Subcutaneous abdominal adipose tissue (tissue), 5 donors: ENCODE measurements at regions not wholly inside any gene's neighbourhood (a gene's known extent, or its start where the extent isn't known, plus 50 kb on each side); places are given as distances from the start of the nearest gene placed in this dataset.

Experiments
- H3K27ac ChIP-seq: one replicate; pipeline ENCODE4 v1.7.0; 2013; ENCODE audit warnings: low read depth, mild to moderate bottlenecking, inconsistent platforms, low read length, moderate library complexity
- H3K27me3 ChIP-seq, 5 donors: one replicate each; pipeline ENCODE4 v1.7.0; 2013; ENCODE audit warnings: low read length in 5 of 5, inconsistent platforms in 1 of 5; ENCODE audit not compliant: control insufficient read depth in 5 of 5, insufficient read depth in 4 of 5
- H3K36me3 ChIP-seq, 5 donors: one replicate each; pipeline ENCODE4 v1.7.0; 2013; ENCODE audit warnings: low read length in 5 of 5; ENCODE audit not compliant: control insufficient read depth in 5 of 5, insufficient read depth in 5 of 5
- H3K4me1 ChIP-seq, 5 donors: one replicate each; pipeline ENCODE4 v1.7.0; 2013; ENCODE audit warnings: low read length in 5 of 5, mild to moderate bottlenecking in 3 of 5, moderate library complexity in 1 of 5; ENCODE audit not compliant: control insufficient read depth in 5 of 5, insufficient read depth in 5 of 5
- H3K4me3 ChIP-seq, 5 donors: one replicate each; pipeline ENCODE4 v1.7.0; 2013; ENCODE audit warnings: low read length in 5 of 5, low read depth in 1 of 5
- H3K9ac ChIP-seq, 5 donors: one replicate each; pipeline ENCODE4 v1.7.0; 2013; ENCODE audit warnings: low read length in 5 of 5, mild to moderate bottlenecking in 4 of 5, moderate library complexity in 3 of 5
- H3K9me3 ChIP-seq, 5 donors: one replicate each; pipeline ENCODE4 v1.7.0; 2013; ENCODE audit warnings: low read length in 5 of 5; ENCODE audit not compliant: control insufficient read depth in 5 of 5
- donor health status: healthy.
- donor health status: healthy.
- donor health status: healthy.
- donor health status: healthy.
- donor health status: healthy.

GRCh38 chr3:72698154-72698917 is 149.9 kb downstream of the SHQ1 start:
- H3K4me3 ChIP-seq: no peak overlapping the region
- H3K4me1 ChIP-seq: peaks cover 0 to 8% (median 0%) of the 10 kb centered on the region in 5 donors
- H3K36me3 ChIP-seq: no peaks in the 10 kb centered on the region
- H3K9me3 ChIP-seq: no peaks in the 10 kb centered on the region
- peaks cover 0 to 2% (median 0%) of the 10 kb centered on the region in 5 donors for H3K27me3 ChIP-seq
- no peak overlapping the region for H3K9ac ChIP-seq
- H3K27ac ChIP-seq: no peak overlapping the region

- Histone ChIP-seq H3K9me3 (no peaks in the 10 kb centered on the region), H3K9ac (no peak overlapping the region), H3K4me3 (no peak overlapping the region), H3K27ac (no peak overlapping the region), H3K4me1 (peaks cover 0 to 8% (median 0%) of the 10 kb centered on the region in 5 donors), H3K36me3 (no peaks in the 10 kb centered on the region), H3K27me3 (peaks cover 0 to 2% (median 0%) of the 10 kb centered on the region in 5 donors)
These were observed 150.5 kb downstream of the SHQ1 start for GRCh38 chr3:72697717-72698116.

- Histone ChIP-seq H3K36me3 (no peaks in the 10 kb centered on the region), H3K9ac (no peak overlapping the region), H3K27me3 (peaks cover 0 to 2% (median 0%) of the 10 kb centered on the region in 5 donors), H3K27ac (no peak overlapping the region), H3K9me3 (no peaks in the 10 kb centered on the region), H3K4me3 (no peak overlapping the region), H3K4me1 (peaks cover 0 to 8% (median 0%) of the 10 kb centered on the region in 5 donors)
These were observed 151.4 kb downstream of the SHQ1 start for GRCh38 chr3:72696815-72697214.

- Histone ChIP-seq H3K27ac (no peak overlapping the region), H3K9ac (no peak overlapping the region), H3K27me3 (peaks cover 0 to 2% (median 0%) of the 10 kb centered on the region in 5 donors), H3K4me1 (peaks cover 0 to 2% (median 0%) of the 10 kb centered on the region in 5 donors), H3K9me3 (no peaks in the 10 kb centered on the region), H3K4me3 (no peak overlapping the region), H3K36me3 (no peaks in the 10 kb centered on the region)
These were observed 153.8 kb downstream of the SHQ1 start for GRCh38 chr3:72694398-72694797.

GRCh38 chr3:72692990-72693389 is 155.3 kb downstream of the SHQ1 start:
- H3K27ac ChIP-seq: no peak overlapping the region
- no peak overlapping the region for H3K9ac ChIP-seq
- no peaks in the 10 kb centered on the region for H3K36me3 ChIP-seq
- H3K4me3 ChIP-seq: no peak overlapping the region
- peaks cover 0 to 2% (median 0%) of the 10 kb centered on the region in 5 donors for H3K27me3 ChIP-seq
- H3K9me3 ChIP-seq: no peaks in the 10 kb centered on the region
- H3K4me1 ChIP-seq: no peaks in the 10 kb centered on the region

GRCh38 chr3:72690629-72691028 is 157.6 kb downstream of the SHQ1 start:
- Histone ChIP-seq H3K9ac (no peak overlapping the region), H3K9me3 (no peaks in the 10 kb centered on the region), H3K4me1 (no peaks in the 10 kb centered on the region), H3K27ac (no peak overlapping the region), H3K36me3 (no peaks in the 10 kb centered on the region), H3K27me3 (no peaks in the 10 kb centered on the region), H3K4me3 (no peak overlapping the region)

GRCh38 chr3:72682936-72683452 is 165.3 kb downstream of the SHQ1 start:
- Histone ChIP-seq H3K4me1 (no peaks in the 10 kb centered on the region), H3K4me3 (no peak overlapping the region), H3K27me3 (no peaks in the 10 kb centered on the region), H3K9me3 (peaks cover 0 to 7% (median 4%) of the 10 kb centered on the region in 5 donors), H3K9ac (no peak overlapping the region), H3K36me3 (no peaks in the 10 kb centered on the region), H3K27ac (no peak overlapping the region)

- Histone ChIP-seq H3K36me3 (no peaks in the 10 kb centered on the region), H3K9ac (no peak overlapping the region), H3K9me3 (peaks cover 0 to 7% (median 4%) of the 10 kb centered on the region in 5 donors), H3K27ac (no peak overlapping the region), H3K27me3 (no peaks in the 10 kb centered on the region), H3K4me3 (no peak overlapping the region), H3K4me1 (no peaks in the 10 kb centered on the region)
These were observed 166.6 kb downstream of the SHQ1 start for GRCh38 chr3:72681598-72681997.

- Histone ChIP-seq H3K27me3 (no peaks in the 10 kb centered on the region), H3K4me3 (no peak overlapping the region), H3K9ac (no peak overlapping the region), H3K4me1 (no peaks in the 10 kb centered on the region), H3K9me3 (peaks cover 0 to 7% (median 4%) of the 10 kb centered on the region in 5 donors), H3K27ac (no peak overlapping the region), H3K36me3 (no peaks in the 10 kb centered on the region)
These were observed 167.5 kb downstream of the SHQ1 start for GRCh38 chr3:72680766-72681165.

GRCh38 chr3:72679540-72680198 is 168.6 kb downstream of the SHQ1 start:
- H3K36me3 ChIP-seq: no peaks in the 10 kb centered on the region
- no peak overlapping the region for H3K4me3 ChIP-seq
- H3K9ac ChIP-seq: no peak overlapping the region
- H3K9me3 ChIP-seq: peaks cover 5 to 12% (median 7%) of the 10 kb centered on the region in 5 donors
- H3K27ac ChIP-seq: no peak overlapping the region
- no peaks in the 10 kb centered on the region for H3K27me3 ChIP-seq
- H3K4me1 ChIP-seq: no peaks in the 10 kb centered on the region
